Stimulated activated CD4-positive, alpha-beta T cell treated with anti-CD3 and anti-CD28 coated beads, TNF-alpha, amount 100 ng/mL, for 4 hours (primary cell): ENCODE measurements at regions not wholly inside any gene's neighbourhood (a gene's known extent, or its start where the extent isn't known, plus 50 kb on each side); places are given as distances from the start of the nearest gene placed in this dataset.

Experiments used
- DNase-seq, 3 experiments: peaks; one replicate each; pipeline ENCODE4 v3.0.0-alpha.2; 2020; ENCODE audit warnings: low read depth in 3 of 3

- no peak for DNase-seq
These were observed 822.4 kb upstream of the RBFOX1 start for GRCh38 chr16:6510261-6510660.

- no peak for DNase-seq
These were observed 833.2 kb upstream of the RBFOX1 start for GRCh38 chr16:6499413-6499812.

GRCh38 chr16:6498858-6499257 is 833.8 kb upstream of the RBFOX1 start:
- DNase-seq, result no peak

GRCh38 chr16:6496996-6497395 is 835.6 kb upstream of the RBFOX1 start:
- DNase-seq, result no peak

GRCh38 chr16:6495486-6496210 is 837.0 kb upstream of the RBFOX1 start:
- no peak for DNase-seq

GRCh38 chr16:6494716-6495115 is 837.9 kb upstream of the RBFOX1 start:
- no peak for DNase-seq

GRCh38 chr16:6493555-6493954 is 839.1 kb upstream of the RBFOX1 start:
- no peak for DNase-seq

- DNase-seq, result no peak
These were observed 839.9 kb upstream of the RBFOX1 start for GRCh38 chr16:6492742-6493141.

GRCh38 chr16:6484935-6485334 is 847.7 kb upstream of the RBFOX1 start:
- DNase-seq, result no peak

- no peak for DNase-seq
These were observed 848.6 kb upstream of the RBFOX1 start for GRCh38 chr16:6484081-6484480.

- DNase-seq, result no peak
These were observed 849.1 kb upstream of the RBFOX1 start for GRCh38 chr16:6483469-6484033.

GRCh38 chr16:6482696-6483468 is 849.8 kb upstream of the RBFOX1 start:
- DNase-seq, result no peak

- DNase-seq, result no peak
These were observed 850.8 kb upstream of the RBFOX1 start for GRCh38 chr16:6481894-6482293.

GRCh38 chr16:6453742-6454141 is 878.9 kb upstream of the RBFOX1 start:
- no peak for DNase-seq

- no peak for DNase-seq
These were observed 885.4 kb upstream of the RBFOX1 start for GRCh38 chr16:6447021-6447790.

GRCh38 chr16:6446370-6446769 is 886.3 kb upstream of the RBFOX1 start:
- DNase-seq, result no peak

GRCh38 chr16:6439129-6439528 is 893.5 kb upstream of the RBFOX1 start:
- no peak for DNase-seq

GRCh38 chr16:6428861-6429260 is 903.8 kb upstream of the RBFOX1 start:
- no peak for DNase-seq

GRCh38 chr16:6427621-6428020 is 905.0 kb upstream of the RBFOX1 start:
- DNase-seq, result no peak

GRCh38 chr16:6407596-6407995 is 925.0 kb upstream of the RBFOX1 start:
- DNase-seq, result no peak

GRCh38 chr16:6406028-6406427 is 926.6 kb upstream of the RBFOX1 start:
- DNase-seq, result no peak

- no peak for DNase-seq
These were observed 949.7 kb upstream of the RBFOX1 start for GRCh38 chr16:6382924-6383459.
